ENCODE measurements at regions not wholly inside any gene's neighbourhood (a gene's known extent, or its start where the extent isn't known, plus 50 kb on each side); places are given as distances from the start of the nearest gene placed in this dataset.

- Histone ChIP-seq H3K27ac (ENCODE audit: low read depth, low read length) (no peak overlapping the region), H3K9me3 (ENCODE audit: low read length) (no peaks in the 10 kb centered on the region), H3K4me1 (ENCODE audit: insufficient read depth, low read length) (no peaks in the 10 kb centered on the region), H3K9ac (ENCODE audit: low read length) (no peak overlapping the region), H3K36me3 (ENCODE audit: insufficient read depth, low read length) (no peaks in the 10 kb centered on the region), H3K4me3 (ENCODE audit: low read depth in 1 of 2, low read length in 2 of 2) (no peak overlapping the region), H3K27me3 (ENCODE audit: control insufficient read depth in 1 of 2, insufficient read depth in 2 of 2, low read length in 2 of 2) (peaks cover 0 to 13% of the 10 kb centered on the region in 2 donors)
These were observed 332.6 kb upstream of the SFSWAP start for GRCh38 chr12:131378176-131378842.

- H3K36me3 ChIP-seq (ENCODE audit: insufficient read depth, low read length), result no peaks in the 10 kb centered on the region
- no peaks in the 10 kb centered on the region for H3K9me3 ChIP-seq (ENCODE audit: low read length)
- no peak overlapping the region for H3K9ac ChIP-seq (ENCODE audit: low read length)
- H3K4me3 ChIP-seq (ENCODE audit: low read depth in 1 of 2, low read length in 2 of 2), result no peak overlapping the region
- H3K4me1 ChIP-seq (ENCODE audit: insufficient read depth, low read length), result no peaks in the 10 kb centered on the region
- H3K27me3 ChIP-seq (ENCODE audit: control insufficient read depth in 1 of 2, insufficient read depth in 2 of 2, low read length in 2 of 2), result peaks cover 0 to 21% of the 10 kb centered on the region in 2 donors
- no peak overlapping the region for H3K27ac ChIP-seq (ENCODE audit: low read depth, low read length)
These were observed 331.8 kb upstream of the SFSWAP start for GRCh38 chr12:131378861-131379665.

- no peaks in the 10 kb centered on the region for H3K4me1 ChIP-seq (ENCODE audit: insufficient read depth, low read length)
- no peak overlapping the region for H3K4me3 ChIP-seq (ENCODE audit: low read depth in 1 of 2, low read length in 2 of 2)
- no peak overlapping the region for H3K9ac ChIP-seq (ENCODE audit: low read length)
- peaks cover 0 to 27% of the 10 kb centered on the region in 2 donors for H3K27me3 ChIP-seq (ENCODE audit: control insufficient read depth in 1 of 2, insufficient read depth in 2 of 2, low read length in 2 of 2)
- no peaks in the 10 kb centered on the region for H3K36me3 ChIP-seq (ENCODE audit: insufficient read depth, low read length)
- H3K9me3 ChIP-seq (ENCODE audit: low read length), result no peaks in the 10 kb centered on the region
- H3K27ac ChIP-seq (ENCODE audit: low read depth, low read length), result no peak overlapping the region
These were observed 331.2 kb upstream of the SFSWAP start for GRCh38 chr12:131379738-131380137.

- H3K9me3 ChIP-seq (ENCODE audit: low read length), result no peaks in the 10 kb centered on the region
- H3K4me3 ChIP-seq (ENCODE audit: low read depth in 1 of 2, low read length in 2 of 2), result no peak overlapping the region
- peaks cover 0 to 29% of the 10 kb centered on the region in 2 donors for H3K27me3 ChIP-seq (ENCODE audit: control insufficient read depth in 1 of 2, insufficient read depth in 2 of 2, low read length in 2 of 2)
- no peak overlapping the region for H3K27ac ChIP-seq (ENCODE audit: low read depth, low read length)
- H3K9ac ChIP-seq (ENCODE audit: low read length), result no peak overlapping the region
- no peaks in the 10 kb centered on the region for H3K36me3 ChIP-seq (ENCODE audit: insufficient read depth, low read length)
- no peaks in the 10 kb centered on the region for H3K4me1 ChIP-seq (ENCODE audit: insufficient read depth, low read length)
These were observed 330.5 kb upstream of the SFSWAP start for GRCh38 chr12:131380220-131380964.

GRCh38 chr12:131380965-131381705, 329.8 kb upstream of the SFSWAP start:
- Histone ChIP-seq H3K27me3 (ENCODE audit: control insufficient read depth in 1 of 2, insufficient read depth in 2 of 2, low read length in 2 of 2) (peaks cover 0 to 29% of the 10 kb centered on the region in 2 donors), H3K9me3 (ENCODE audit: low read length) (no peaks in the 10 kb centered on the region), H3K9ac (ENCODE audit: low read length) (no peak overlapping the region), H3K4me1 (ENCODE audit: insufficient read depth, low read length) (no peaks in the 10 kb centered on the region), H3K27ac (ENCODE audit: low read depth, low read length) (no peak overlapping the region), H3K36me3 (ENCODE audit: insufficient read depth, low read length) (no peaks in the 10 kb centered on the region), H3K4me3 (ENCODE audit: low read depth in 1 of 2, low read length in 2 of 2) (no peak overlapping the region)

- Histone ChIP-seq H3K4me1 (ENCODE audit: insufficient read depth, low read length) (no peaks in the 10 kb centered on the region), H3K9me3 (ENCODE audit: low read length) (no peaks in the 10 kb centered on the region), H3K4me3 (ENCODE audit: low read depth in 1 of 2, low read length in 2 of 2) (no peak overlapping the region), H3K27me3 (ENCODE audit: control insufficient read depth in 1 of 2, insufficient read depth in 2 of 2, low read length in 2 of 2) (peaks cover 0 to 29% of the 10 kb centered on the region in 2 donors), H3K36me3 (ENCODE audit: insufficient read depth, low read length) (no peaks in the 10 kb centered on the region), H3K9ac (ENCODE audit: low read length) (no peak overlapping the region), H3K27ac (ENCODE audit: low read depth, low read length) (no peak overlapping the region)
These were observed 329.0 kb upstream of the SFSWAP start for GRCh38 chr12:131381716-131382430.

GRCh38 chr12:131383291-131383690, 327.6 kb upstream of the SFSWAP start:
- Histone ChIP-seq H3K36me3 (ENCODE audit: insufficient read depth, low read length) (no peaks in the 10 kb centered on the region), H3K27me3 (ENCODE audit: control insufficient read depth in 1 of 2, insufficient read depth in 2 of 2, low read length in 2 of 2) (peaks cover 0 to 33% of the 10 kb centered on the region in 2 donors), H3K27ac (ENCODE audit: low read depth, low read length) (no peak overlapping the region), H3K9me3 (ENCODE audit: low read length) (no peaks in the 10 kb centered on the region), H3K4me3 (ENCODE audit: low read depth in 1 of 2, low read length in 2 of 2) (no peak overlapping the region), H3K9ac (ENCODE audit: low read length) (no peak overlapping the region), H3K4me1 (ENCODE audit: insufficient read depth, low read length) (no peaks in the 10 kb centered on the region)

- Histone ChIP-seq H3K27ac (ENCODE audit: low read depth, low read length) (no peak overlapping the region), H3K4me3 (ENCODE audit: low read depth in 1 of 2, low read length in 2 of 2) (no peak overlapping the region), H3K4me1 (ENCODE audit: insufficient read depth, low read length) (no peaks in the 10 kb centered on the region), H3K9me3 (ENCODE audit: low read length) (no peaks in the 10 kb centered on the region), H3K9ac (ENCODE audit: low read length) (no peak overlapping the region), H3K36me3 (ENCODE audit: insufficient read depth, low read length) (no peaks in the 10 kb centered on the region), H3K27me3 (ENCODE audit: control insufficient read depth in 1 of 2, insufficient read depth in 2 of 2, low read length in 2 of 2) (peaks cover 0 to 33% of the 10 kb centered on the region in 2 donors)
These were observed 326.9 kb upstream of the SFSWAP start for GRCh38 chr12:131383741-131384543.

GRCh38 chr12:131384544-131384855, 326.4 kb upstream of the SFSWAP start:
- Histone ChIP-seq H3K27me3 (ENCODE audit: control insufficient read depth in 1 of 2, insufficient read depth in 2 of 2, low read length in 2 of 2) (peaks cover 0 to 33% of the 10 kb centered on the region in 2 donors), H3K9ac (ENCODE audit: low read length) (no peak overlapping the region), H3K36me3 (ENCODE audit: insufficient read depth, low read length) (no peaks in the 10 kb centered on the region), H3K4me3 (ENCODE audit: low read depth in 1 of 2, low read length in 2 of 2) (no peak overlapping the region), H3K4me1 (ENCODE audit: insufficient read depth, low read length) (no peaks in the 10 kb centered on the region), H3K27ac (ENCODE audit: low read depth, low read length) (no peak overlapping the region), H3K9me3 (ENCODE audit: low read length) (no peaks in the 10 kb centered on the region)

Measured in muscle layer of colon (tissue), 2 donors.